Liver (tissue), 8 donors: ENCODE measurements at regions not wholly inside any gene's neighbourhood (a gene's known extent, or its start where the extent isn't known, plus 50 kb on each side); places are given as distances from the start of the nearest gene placed in this dataset.

Source experiments
- DNase-seq: peaks from one replicate; pipeline ENCODE4 v3.0.0-alpha.2; 2017; ENCODE audit warnings: low spot score
- H3K27ac ChIP-seq, 2 donors: one replicate each; pipeline ENCODE4 v1.7.0; 2013; ENCODE audit warnings: inconsistent platforms in 2 of 2, low read length in 2 of 2, control low read depth in 1 of 2, low read depth in 1 of 2, mild to moderate bottlenecking in 1 of 2
- H3K27me3 ChIP-seq, 4 donors: one replicate each; pipeline versions ENCODE4 v1.6.1 to v1.7.0; 2013; ENCODE audit warnings: low read length in 3 of 4, inconsistent platforms in 1 of 4, mild to moderate bottlenecking in 1 of 4, moderate library complexity in 1 of 4; ENCODE audit not compliant: control insufficient read depth in 4 of 4, insufficient read depth in 4 of 4
- H3K36me3 ChIP-seq, 4 donors: one replicate each; pipeline versions ENCODE4 v1.6.1 to v1.7.0; 2013; ENCODE audit warnings: low read length in 3 of 4, mild to moderate bottlenecking in 3 of 4, low read depth in 1 of 4, moderate library complexity in 1 of 4; ENCODE audit not compliant: control insufficient read depth in 4 of 4, insufficient read depth in 3 of 4
- H3K4me1 ChIP-seq, 4 donors: one replicate each; pipeline versions ENCODE4 v1.6.1 to v1.7.0; 2013; ENCODE audit warnings: low read length in 3 of 4, mild to moderate bottlenecking in 3 of 4, moderate library complexity in 1 of 4; ENCODE audit not compliant: control insufficient read depth in 4 of 4, insufficient read depth in 4 of 4
- H3K4me3 ChIP-seq, 3 donors: one replicate each; pipeline versions ENCODE4 v1.6.1 to v1.7.0; 2013; ENCODE audit warnings: low read length in 3 of 3, control low read depth in 1 of 3, low read depth in 1 of 3, mild to moderate bottlenecking in 1 of 3
- H3K9ac ChIP-seq, 2 donors: one replicate each; pipeline ENCODE4 v1.7.0; 2013; ENCODE audit warnings: low read length in 2 of 2, mild to moderate bottlenecking in 2 of 2, moderate library complexity in 2 of 2, control low read depth in 1 of 2, low read depth in 1 of 2
- H3K9me3 ChIP-seq, 4 donors: one replicate each; pipeline versions ENCODE4 v1.6.1 to v1.7.0; 2013; ENCODE audit warnings: low read length in 3 of 4; ENCODE audit not compliant: control insufficient read depth in 4 of 4
- EGR1 ChIP-seq, 2 donors: IDR thresholded peaks; 2 replicates each; pipeline ENCODE4 v1.6.1; 2016 to 2018; ENCODE audit warnings: antibody characterized with exemption in 2 of 2, low read depth in 2 of 2
- FOXA1 ChIP-seq: IDR thresholded peaks from 2 replicates; pipeline ENCODE4 v1.6.1; 2016; ENCODE audit warnings: antibody characterized with exemption
- FOXA2 ChIP-seq: IDR thresholded peaks from 2 replicates; pipeline ENCODE4 v1.6.1; 2016; ENCODE audit warnings: antibody characterized with exemption
- GABPA ChIP-seq, 2 donors: IDR thresholded peaks in 1 of 2; conservative IDR thresholded peaks in 1 of 2; 2 replicates each; pipeline ENCODE4 v1.6.1; 2016; ENCODE audit warnings: antibody characterized with exemption in 2 of 2, mild to moderate bottlenecking in 1 of 2, moderate library complexity in 1 of 2
- HNF4A ChIP-seq, 2 donors: conservative IDR thresholded peaks; 2 replicates each; pipeline ENCODE4 v1.6.1; 2016; ENCODE audit warnings: antibody characterized with exemption in 2 of 2, mild to moderate bottlenecking in 2 of 2
- HNF4G ChIP-seq: IDR thresholded peaks from 2 replicates; pipeline ENCODE4 v1.6.1; 2016; ENCODE audit warnings: antibody characterized with exemption
- JUND ChIP-seq, 2 donors: IDR thresholded peaks; 2 replicates each; pipeline ENCODE4 v1.6.1; 2016; ENCODE audit warnings: antibody characterized with exemption in 2 of 2
- NR2F2 ChIP-seq: IDR thresholded peaks from 2 replicates; pipeline ENCODE4 v1.6.1; 2016; ENCODE audit warnings: antibody characterized with exemption
- RAD21 ChIP-seq, 2 donors: IDR thresholded peaks; 2 replicates each; pipeline ENCODE4 v1.6.1; 2016; ENCODE audit warnings: antibody characterized with exemption in 2 of 2, mild to moderate bottlenecking in 2 of 2
- RXRA ChIP-seq, 2 donors: IDR thresholded peaks; 2 replicates each; pipeline ENCODE4 v1.6.1; 2017 to 2018; ENCODE audit warnings: antibody characterized with exemption in 2 of 2, mild to moderate bottlenecking in 1 of 2
- SP1 ChIP-seq: IDR thresholded peaks from 2 replicates; pipeline ENCODE4 v1.6.1; 2018; ENCODE audit warnings: antibody characterized with exemption, mild to moderate bottlenecking
- TAF1 ChIP-seq: conservative IDR thresholded peaks from 2 replicates; pipeline ENCODE4 v1.6.1; 2016; ENCODE audit warnings: antibody characterized with exemption, mild to moderate bottlenecking
- YY1 ChIP-seq: IDR thresholded peaks from 2 replicates; pipeline ENCODE4 v1.6.1; 2016; ENCODE audit warnings: antibody characterized with exemption, mild to moderate bottlenecking
- WGBS: extraction: QIAGEN DNeasy Blood & Tissue Kit; methylation state at CpG from one replicate; pipeline ENCODE4 v1.1.7; 2013; 5-methylcytosine and 5-hydroxymethylcytosine counted together
- TF ChIP-seq, protein P1 (sequence below): IDR thresholded peaks from 2 replicates; pipeline ENCODE4 v1.6.1; 2016; ENCODE audit warnings: antibody characterized with exemption
- TF ChIP-seq, protein P2 (sequence below): IDR thresholded peaks from 2 replicates; pipeline ENCODE4 v1.6.1; 2016; ENCODE audit warnings: antibody characterized with exemption
- TF ChIP-seq, protein P3 (sequence below): IDR thresholded peaks from 2 replicates; pipeline ENCODE4 v1.6.1; 2016; ENCODE audit warnings: antibody characterized with exemption
- TF ChIP-seq, protein P4 (sequence below): fragments of 150-350 bp; IDR thresholded peaks from 2 replicates; pipeline ENCODE4 v1.5.1; 2017; ENCODE audit warnings: improper control_type of control experiment, low read depth, low read length; ENCODE audit not compliant: missing input control
- TF ChIP-seq, protein P5 (sequence below): IDR thresholded peaks from 2 replicates; pipeline ENCODE4 v1.6.1; 2016; ENCODE audit warnings: antibody characterized with exemption, mild to moderate bottlenecking
- donor health status: healthy.
- donor health status: healthy.
- donor health status: healthy.
- donor health status: healthy.
- donor health status: healthy.

DNA sequence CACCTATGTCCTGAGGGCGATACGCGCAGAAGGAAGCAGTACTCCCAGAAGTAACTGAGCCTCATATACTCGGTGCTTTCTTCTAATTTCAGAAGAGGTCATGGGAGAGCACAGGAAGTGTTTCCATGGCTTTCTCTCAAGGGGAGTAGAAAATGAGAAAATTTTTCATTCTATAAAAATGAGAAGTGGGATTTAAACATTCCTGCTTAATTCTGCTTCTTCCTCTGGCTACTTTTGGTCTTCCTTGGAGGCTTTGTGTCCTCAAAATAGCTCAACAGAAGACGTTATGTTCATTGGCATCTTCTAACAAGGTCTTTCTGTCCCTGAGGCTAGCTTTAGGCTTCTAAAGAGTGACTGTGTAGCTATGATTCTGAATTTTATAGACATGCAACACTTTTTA is 497.0 kb downstream of the TDRD15 start:
- Histone ChIP-seq H3K9ac (no peak overlapping the region), H3K9me3 (no peaks in the 10 kb centered on the region), H3K27ac (no peak overlapping the region), H3K4me3 (no peak overlapping the region), H3K27me3 (no peaks in the 10 kb centered on the region), H3K36me3 (no peaks in the 10 kb centered on the region), H3K4me1 (no peaks in the 10 kb centered on the region)
- 82% methylated on average over 5 of the region's 5 CpGs for WGBS
- no peak for TF ChIP-seq RXRA (IDR thresholded peaks at IDR 0.05)
- TF ChIP-seq, protein P1, sequence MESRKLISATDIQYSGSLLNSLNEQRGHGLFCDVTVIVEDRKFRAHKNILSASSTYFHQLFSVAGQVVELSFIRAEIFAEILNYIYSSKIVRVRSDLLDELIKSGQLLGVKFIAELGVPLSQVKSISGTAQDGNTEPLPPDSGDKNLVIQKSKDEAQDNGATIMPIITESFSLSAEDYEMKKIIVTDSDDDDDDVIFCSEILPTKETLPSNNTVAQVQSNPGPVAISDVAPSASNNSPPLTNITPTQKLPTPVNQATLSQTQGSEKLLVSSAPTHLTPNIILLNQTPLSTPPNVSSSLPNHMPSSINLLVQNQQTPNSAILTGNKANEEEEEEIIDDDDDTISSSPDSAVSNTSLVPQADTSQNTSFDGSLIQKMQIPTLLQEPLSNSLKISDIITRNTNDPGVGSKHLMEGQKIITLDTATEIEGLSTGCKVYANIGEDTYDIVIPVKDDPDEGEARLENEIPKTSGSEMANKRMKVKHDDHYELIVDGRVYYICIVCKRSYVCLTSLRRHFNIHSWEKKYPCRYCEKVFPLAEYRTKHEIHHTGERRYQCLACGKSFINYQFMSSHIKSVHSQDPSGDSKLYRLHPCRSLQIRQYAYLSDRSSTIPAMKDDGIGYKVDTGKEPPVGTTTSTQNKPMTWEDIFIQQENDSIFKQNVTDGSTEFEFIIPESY = no peak
- no peak for TF ChIP-seq FOXA1
- no peak for TF ChIP-seq FOXA2
- TF ChIP-seq YY1 = no peak
- no peak for TF ChIP-seq GABPA (IDR thresholded peaks at IDR 0.05 in 1 of 2, conservative IDR thresholded peaks at IDR 0.05 in 1 of 2)
- TF ChIP-seq, protein P2, sequence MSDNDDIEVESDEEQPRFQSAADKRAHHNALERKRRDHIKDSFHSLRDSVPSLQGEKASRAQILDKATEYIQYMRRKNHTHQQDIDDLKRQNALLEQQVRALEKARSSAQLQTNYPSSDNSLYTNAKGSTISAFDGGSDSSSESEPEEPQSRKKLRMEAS = no peak
- TF ChIP-seq JUND (IDR thresholded peaks at IDR 0.05) = no peak
- no peak for TF ChIP-seq NR2F2
- no peak for TF ChIP-seq EGR1 (IDR thresholded peaks at IDR 0.05; ENCODE audit: low read depth in 2 of 2)
- no peak for DNase-seq

DNA sequence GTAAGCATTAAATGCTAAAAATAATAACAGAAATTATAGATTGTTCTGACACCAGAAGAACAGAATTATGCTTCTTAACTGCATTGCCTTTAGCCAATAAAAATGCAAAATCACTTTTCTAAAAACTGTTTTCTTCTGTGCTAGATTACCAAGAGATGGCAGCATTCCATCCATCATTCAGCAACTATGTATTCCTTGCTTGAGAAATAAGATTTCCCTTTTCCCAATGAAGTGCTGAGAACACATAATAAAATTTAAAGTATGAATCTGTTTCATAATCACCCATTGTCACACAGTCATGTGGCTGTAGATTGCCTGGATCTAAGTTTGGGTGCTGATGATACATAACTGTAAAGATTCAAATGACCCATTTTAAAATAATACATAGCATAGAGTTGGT is 504.2 kb downstream of the TDRD15 start:
- Histone ChIP-seq H3K27ac (no peak overlapping the region), H3K27me3 (no peaks in the 10 kb centered on the region), H3K9me3 (no peaks in the 10 kb centered on the region), H3K36me3 (no peaks in the 10 kb centered on the region), H3K4me1 (no peaks in the 10 kb centered on the region), H3K9ac (no peak overlapping the region), H3K4me3 (no peak overlapping the region)
- DNase-seq = no peak
- TF ChIP-seq FOXA2 (no peak), HNF4A (conservative IDR thresholded peaks at IDR 0.05) (no peak), TAF1 (no peak), GABPA (IDR thresholded peaks at IDR 0.05 in 1 of 2, conservative IDR thresholded peaks at IDR 0.05 in 1 of 2) (no peak), RAD21 (IDR thresholded peaks at IDR 0.05) (no peak), EGR1 (IDR thresholded peaks at IDR 0.05; ENCODE audit: low read depth in 2 of 2) (no peak), FOXA1 (no peak), SP1 (no peak), JUND (IDR thresholded peaks at IDR 0.05) (no peak), HNF4G (no peak), YY1 (no peak), RXRA (IDR thresholded peaks at IDR 0.05) (no peak), NR2F2 (no peak)
- TF ChIP-seq, protein P1 = no peak
- TF ChIP-seq, protein P3, sequence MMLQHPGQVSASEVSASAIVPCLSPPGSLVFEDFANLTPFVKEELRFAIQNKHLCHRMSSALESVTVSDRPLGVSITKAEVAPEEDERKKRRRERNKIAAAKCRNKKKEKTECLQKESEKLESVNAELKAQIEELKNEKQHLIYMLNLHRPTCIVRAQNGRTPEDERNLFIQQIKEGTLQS = no peak
- TF ChIP-seq, protein P4, sequence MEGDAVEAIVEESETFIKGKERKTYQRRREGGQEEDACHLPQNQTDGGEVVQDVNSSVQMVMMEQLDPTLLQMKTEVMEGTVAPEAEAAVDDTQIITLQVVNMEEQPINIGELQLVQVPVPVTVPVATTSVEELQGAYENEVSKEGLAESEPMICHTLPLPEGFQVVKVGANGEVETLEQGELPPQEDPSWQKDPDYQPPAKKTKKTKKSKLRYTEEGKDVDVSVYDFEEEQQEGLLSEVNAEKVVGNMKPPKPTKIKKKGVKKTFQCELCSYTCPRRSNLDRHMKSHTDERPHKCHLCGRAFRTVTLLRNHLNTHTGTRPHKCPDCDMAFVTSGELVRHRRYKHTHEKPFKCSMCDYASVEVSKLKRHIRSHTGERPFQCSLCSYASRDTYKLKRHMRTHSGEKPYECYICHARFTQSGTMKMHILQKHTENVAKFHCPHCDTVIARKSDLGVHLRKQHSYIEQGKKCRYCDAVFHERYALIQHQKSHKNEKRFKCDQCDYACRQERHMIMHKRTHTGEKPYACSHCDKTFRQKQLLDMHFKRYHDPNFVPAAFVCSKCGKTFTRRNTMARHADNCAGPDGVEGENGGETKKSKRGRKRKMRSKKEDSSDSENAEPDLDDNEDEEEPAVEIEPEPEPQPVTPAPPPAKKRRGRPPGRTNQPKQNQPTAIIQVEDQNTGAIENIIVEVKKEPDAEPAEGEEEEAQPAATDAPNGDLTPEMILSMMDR = no peak
- TF ChIP-seq, protein P5, sequence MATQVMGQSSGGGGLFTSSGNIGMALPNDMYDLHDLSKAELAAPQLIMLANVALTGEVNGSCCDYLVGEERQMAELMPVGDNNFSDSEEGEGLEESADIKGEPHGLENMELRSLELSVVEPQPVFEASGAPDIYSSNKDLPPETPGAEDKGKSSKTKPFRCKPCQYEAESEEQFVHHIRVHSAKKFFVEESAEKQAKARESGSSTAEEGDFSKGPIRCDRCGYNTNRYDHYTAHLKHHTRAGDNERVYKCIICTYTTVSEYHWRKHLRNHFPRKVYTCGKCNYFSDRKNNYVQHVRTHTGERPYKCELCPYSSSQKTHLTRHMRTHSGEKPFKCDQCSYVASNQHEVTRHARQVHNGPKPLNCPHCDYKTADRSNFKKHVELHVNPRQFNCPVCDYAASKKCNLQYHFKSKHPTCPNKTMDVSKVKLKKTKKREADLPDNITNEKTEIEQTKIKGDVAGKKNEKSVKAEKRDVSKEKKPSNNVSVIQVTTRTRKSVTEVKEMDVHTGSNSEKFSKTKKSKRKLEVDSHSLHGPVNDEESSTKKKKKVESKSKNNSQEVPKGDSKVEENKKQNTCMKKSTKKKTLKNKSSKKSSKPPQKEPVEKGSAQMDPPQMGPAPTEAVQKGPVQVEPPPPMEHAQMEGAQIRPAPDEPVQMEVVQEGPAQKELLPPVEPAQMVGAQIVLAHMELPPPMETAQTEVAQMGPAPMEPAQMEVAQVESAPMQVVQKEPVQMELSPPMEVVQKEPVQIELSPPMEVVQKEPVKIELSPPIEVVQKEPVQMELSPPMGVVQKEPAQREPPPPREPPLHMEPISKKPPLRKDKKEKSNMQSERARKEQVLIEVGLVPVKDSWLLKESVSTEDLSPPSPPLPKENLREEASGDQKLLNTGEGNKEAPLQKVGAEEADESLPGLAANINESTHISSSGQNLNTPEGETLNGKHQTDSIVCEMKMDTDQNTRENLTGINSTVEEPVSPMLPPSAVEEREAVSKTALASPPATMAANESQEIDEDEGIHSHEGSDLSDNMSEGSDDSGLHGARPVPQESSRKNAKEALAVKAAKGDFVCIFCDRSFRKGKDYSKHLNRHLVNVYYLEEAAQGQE = no peak
